NCI-H146 (cell line): ENCODE measurements at regions not wholly inside any gene's neighbourhood (a gene's known extent, or its start where the extent isn't known, plus 50 kb on each side); places are given as distances from the start of the nearest gene placed in this dataset.
A peak's percentile ranks its signal among the peaks of the same experiment; 100 is the strongest.
"Not testable (repeated sequence)": the region's sequence is repeated elsewhere in the genome, so short reads cannot be mapped to it uniquely, and the experiment has no call there.

Experiments
- DNase-seq: peaks from one replicate; lab custom pipeline; 2025; lab: John Stamatoyannopoulos, UW

DNA sequence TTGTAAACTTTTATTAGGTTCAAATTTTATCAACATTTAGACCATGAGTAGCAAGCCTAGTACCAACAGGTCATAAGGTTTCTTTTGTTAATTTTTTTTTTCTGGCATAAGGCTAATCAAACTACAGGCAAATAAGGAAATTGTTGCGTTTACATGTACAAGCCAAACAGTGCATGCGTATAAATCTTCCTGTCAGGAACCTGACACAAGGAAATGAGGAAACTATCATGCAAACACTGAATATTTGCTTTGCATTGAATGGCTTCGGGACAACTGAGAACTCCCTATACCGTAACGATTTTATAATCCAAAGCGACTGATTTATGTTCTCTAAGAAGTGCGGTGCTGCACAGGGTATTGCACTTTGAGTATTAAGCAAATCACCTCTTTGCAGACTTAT, 133.0 kb upstream of the TRPC4 start:
- peak; percentile 82 for DNase-seq

DNA sequence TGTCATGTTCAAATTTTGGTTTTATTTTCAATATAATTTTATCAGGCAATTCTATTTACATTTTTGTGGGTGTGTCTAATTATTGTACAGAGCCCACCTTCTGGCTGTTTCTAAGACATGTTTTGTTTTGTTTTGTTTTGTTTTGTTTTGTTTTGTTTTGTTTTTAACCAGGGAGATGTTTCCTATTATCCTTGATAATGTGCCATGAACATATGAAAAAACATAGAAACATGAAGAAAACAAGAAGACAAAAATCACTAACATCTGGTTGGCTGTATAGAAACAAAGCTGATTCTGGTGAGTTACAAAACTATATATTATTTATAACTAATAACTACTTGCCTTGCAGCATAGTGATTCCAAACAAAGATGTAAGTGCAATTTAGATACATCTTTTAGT, 128.1 kb upstream of the TRPC4 start:
- DNase-seq = no peak

DNA sequence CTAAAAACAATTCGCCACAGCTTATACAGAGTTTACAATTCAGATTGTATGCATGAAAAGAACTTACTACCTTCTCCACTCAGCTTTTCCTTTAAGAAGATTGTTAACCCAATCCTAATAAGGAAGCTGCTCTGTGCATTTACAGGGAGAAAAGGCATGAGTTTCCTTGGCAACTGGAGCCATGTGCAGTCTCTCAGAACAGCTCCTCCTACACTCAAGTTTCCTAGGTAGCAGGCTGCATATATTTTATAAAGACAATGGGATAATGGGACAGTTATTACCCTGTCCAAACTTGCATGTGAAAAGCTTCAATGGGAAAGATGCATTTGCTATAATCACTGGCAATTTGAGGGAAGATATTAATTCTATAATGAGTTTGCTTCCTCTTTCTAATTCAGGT, 125.5 kb upstream of the TRPC4 start:
- DNase-seq = peak; percentile 89

DNA sequence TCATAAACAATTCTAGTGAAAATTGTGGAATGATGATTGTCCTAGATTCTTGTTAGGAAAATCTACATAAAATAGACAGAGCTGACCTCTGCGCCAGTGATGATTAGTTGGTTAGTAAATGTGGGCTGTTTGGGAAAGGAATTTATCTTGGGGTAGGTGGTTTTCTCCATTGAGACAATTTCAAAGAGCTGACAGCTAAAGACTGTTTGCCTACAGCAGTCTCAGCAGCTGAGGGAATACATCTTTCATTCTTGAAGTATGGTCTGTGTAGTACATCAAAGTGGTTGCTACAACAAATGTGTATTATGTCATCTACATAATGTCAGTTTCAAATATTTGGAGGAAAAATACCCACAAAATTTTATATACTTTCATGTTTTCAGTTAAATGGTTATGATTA, 117.2 kb upstream of the TRPC4 start:
- no peak for DNase-seq

DNA sequence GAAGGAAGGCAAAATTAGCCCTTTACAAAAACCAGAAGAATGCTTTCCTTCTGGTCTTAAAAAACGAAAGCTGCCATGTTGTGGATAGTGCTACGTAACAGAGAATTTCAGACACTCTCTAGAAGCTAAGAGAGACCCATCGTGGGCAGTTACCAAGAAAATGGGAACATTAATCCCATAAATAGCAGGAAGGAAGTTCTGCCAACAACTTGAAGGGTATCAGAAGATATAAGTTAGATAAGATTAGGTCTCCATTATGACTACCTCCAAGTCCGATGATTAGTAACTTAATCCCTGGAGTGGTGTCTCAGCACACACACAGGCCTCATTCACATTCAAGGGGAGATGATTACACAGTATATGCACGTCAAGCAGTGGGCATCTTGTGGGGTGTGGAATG, 115.7 kb upstream of the TRPC4 start:
- no peak for DNase-seq

DNA sequence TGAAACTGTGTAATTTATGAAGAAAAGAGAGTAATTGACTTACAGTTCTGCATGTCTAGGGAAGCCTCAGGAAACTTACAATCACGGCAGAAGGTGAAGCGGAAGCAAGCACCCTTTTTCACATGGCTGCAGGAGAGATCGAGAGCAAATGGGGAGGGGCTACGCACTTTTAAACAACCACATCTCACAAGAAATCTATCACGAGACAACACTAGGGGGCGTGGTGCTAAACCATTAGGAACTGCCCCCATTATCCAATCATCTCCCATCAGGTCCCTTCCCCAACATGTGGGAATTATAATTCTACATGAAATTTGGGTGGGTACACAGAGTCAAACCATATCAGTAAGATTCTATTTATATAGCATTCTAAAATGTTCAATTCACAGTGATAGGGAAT, 114.8 kb upstream of the TRPC4 start:
- DNase-seq = no peak

DNA sequence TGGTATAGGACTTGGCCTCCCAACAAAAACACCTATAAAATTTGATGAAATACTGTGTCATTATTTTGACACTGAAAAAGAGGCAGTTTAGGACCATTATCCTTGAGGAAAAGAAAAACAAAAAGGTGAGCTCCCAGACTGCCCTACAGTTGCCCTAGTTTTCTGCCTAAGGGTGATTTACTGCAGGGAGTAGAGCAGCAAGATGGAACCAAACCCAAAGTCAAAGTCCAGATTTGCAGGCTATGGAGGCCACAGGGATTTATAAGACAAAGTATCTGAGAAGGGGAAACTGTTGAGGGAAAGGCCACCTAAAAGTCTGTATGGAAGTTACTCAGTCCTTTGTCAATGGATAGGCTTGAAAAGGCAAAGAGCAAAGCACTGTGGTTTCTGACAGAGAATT, 112.4 kb upstream of the TRPC4 start:
- no peak for DNase-seq

DNA sequence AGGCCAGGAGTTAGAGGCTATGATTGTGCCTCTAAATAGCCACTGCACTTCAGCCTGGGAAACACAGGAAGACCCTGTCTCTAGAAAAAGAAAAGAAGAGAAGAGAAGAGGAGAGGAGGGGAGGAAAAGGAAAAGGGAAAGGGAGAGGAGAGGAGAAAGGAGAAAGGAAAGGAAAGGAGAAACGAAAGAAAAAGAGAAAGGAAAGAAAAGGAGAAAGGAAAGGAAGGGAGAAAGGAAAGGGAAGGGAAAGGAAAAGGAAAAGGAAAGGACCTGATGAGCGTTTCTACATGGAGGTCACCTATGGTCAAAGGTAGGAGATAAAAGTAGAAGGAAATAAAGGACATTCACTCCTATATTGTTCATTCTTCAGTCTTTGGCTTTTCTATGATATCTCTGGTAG, 109.1 kb upstream of the TRPC4 start:
- no peak for DNase-seq

DNA sequence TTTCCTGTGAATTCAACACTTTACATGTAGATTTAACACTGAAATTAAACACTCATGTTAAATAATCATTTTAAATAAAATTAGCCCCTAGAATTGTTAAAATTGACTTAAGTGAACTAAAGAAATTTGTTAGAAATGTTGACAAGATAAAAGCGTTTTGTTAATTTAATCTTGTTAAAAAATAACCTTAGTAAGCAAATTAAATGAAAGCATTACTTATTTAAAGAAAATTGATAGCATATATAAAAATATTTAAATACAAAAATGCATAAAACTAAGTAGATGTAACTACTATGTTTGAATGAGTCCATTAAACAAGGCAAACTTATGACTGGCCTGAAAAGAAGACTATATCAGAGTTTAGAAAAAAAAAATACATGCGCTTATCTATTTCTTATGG, 99.0 kb upstream of the TRPC4 start:
- no peak for DNase-seq

DNA sequence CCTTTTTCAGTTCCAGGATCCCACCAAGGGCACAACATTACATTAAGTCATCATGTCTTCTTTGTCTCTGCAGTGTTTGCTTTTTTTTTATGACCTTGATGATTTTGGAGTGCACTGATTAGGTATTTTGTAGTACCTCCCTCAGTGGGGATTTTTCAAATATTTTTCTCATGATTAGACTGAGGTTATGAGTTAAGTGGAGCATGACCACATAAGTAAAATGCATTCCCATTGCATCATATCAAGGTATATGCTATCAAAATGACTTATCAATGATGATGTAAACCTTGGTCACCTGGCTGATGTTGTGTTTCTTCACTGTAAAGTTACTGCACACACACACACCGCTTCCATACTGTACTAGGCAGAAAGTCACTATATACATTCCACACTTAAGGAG, 96.7 kb upstream of the TRPC4 start:
- no peak for DNase-seq

DNA sequence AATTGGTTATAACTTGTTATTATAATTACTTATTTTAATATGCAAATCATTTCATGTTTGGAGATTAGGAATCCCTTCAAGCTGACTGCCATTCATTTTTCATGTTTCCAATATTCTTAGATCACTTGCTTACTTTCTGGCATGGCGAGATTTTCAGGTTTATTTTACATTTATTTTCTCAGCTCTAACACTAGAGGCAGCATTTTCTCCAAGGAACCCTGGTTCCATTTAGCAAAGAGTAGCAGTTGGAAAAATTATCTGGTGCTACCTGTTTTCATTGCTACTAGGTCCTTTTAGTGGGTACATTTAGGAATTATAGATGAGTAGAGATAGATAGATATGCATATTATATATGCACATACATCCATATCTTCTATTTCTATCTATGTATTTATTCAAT, 90.9 kb upstream of the TRPC4 start:
- DNase-seq = no peak

DNA sequence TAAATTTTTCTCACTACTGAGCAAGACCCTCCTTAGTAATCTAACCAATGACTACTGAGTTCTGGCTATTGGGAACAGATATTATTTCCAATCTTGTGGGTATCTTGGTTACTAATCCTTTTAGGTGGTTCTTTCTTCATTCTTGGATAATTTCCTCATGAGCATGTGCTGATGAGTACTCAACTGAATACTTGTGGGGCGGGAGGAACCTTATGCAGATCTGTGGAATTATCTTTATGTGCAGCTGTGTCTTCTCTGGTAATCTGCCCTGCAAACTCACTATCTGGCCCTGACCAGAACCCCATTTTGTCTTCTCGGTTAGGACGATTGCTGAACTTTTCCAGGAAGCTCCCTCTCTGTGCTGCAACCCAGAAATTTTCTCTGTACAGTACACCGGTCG, 89.7 kb upstream of the TRPC4 start:
- DNase-seq = no peak

DNA sequence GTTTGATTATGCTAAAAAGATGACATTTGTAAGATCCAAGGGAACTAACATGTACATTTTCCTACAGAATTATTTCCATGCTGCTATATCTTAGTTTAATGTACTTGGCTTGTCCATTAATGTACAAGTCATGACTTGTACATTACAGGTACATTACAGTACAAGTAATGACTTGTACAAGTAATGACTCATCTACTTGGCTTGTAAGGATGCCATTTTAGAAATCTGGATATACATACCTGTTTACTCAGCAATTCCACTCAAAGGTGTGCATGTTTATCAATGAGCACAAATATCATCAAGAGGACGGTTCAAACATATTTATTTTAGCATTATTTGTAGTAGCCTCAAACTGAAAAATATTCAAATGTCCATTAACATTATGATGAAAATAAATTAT, 87.0 kb upstream of the TRPC4 start:
- no peak for DNase-seq

DNA sequence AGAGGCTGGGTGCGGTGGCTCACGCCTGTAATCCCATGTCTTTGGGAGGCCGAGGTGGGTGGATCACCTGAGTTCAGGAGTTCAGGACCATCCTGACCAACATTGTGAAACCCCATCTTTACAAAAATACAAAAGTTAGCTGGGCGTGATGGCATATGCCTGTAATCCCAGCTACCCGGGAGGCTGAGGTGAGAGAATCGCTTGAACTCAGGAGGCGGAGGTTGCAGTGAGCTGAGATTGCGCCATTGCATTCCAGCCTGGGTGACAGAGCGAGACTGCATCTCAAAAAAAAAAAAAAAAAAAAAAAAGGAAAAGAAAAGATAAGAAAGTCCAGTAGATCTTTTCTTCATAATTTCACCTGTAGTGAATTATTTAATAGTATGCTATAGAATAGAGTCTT, 85.0 kb upstream of the TRPC4 start:
- not testable (repeated sequence) for DNase-seq

DNA sequence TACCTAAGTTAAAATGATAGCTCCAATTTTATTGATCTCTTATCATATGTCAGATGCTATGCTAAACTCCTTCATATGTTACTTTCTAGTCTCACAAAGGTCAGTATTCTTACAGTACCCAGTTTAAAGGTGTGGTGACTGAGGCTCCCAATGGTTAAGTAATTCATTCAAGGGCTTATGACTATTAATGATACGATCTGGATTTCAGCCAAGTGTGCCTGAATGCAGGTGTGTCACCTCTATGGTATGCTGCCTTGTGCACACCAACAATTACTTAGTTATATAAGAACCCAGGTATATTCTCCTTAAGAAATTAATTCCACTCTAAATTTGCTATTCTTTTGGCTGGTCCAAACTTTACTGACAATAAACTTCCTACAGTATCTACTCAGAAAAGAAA, 84.6 kb upstream of the TRPC4 start:
- no peak for DNase-seq

DNA sequence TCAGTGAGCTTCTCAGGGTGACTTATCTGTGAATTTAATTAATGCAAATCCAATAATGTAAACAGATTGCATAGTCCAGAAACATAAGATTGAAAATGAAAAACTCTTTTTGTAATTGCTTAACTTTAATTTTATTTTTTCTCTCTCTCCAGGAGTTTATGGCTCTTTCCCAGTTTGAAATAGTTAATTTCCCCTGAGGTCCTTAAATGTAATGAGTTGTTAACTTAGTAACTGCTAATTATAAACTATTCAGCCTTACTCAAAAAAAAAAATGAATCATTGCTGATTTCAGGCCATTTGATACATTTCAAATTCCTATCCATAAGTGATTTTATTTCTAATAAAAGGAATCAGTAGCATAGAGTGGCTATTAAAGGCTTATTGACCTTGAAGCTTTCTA, 84.1 kb upstream of the TRPC4 start:
- no peak for DNase-seq

DNA sequence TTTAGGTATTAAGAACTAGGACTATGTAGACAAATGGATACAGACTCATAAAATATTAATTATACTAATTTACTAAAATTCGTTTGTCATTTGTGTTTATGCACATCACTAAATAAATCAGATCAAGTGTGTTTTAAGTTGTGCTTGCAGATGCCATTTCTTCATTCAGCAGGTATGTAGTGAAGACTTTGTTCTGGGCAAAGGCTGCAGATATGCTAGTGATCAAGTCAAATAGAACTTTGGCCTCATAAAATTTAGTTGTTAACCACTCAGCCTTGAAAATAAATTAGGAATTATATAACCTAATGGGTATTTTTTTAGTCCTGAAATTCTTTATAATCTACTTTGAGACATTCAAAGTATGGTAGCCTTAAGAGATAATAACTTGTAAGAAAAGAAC, 80.4 kb upstream of the TRPC4 start:
- DNase-seq = no peak

DNA sequence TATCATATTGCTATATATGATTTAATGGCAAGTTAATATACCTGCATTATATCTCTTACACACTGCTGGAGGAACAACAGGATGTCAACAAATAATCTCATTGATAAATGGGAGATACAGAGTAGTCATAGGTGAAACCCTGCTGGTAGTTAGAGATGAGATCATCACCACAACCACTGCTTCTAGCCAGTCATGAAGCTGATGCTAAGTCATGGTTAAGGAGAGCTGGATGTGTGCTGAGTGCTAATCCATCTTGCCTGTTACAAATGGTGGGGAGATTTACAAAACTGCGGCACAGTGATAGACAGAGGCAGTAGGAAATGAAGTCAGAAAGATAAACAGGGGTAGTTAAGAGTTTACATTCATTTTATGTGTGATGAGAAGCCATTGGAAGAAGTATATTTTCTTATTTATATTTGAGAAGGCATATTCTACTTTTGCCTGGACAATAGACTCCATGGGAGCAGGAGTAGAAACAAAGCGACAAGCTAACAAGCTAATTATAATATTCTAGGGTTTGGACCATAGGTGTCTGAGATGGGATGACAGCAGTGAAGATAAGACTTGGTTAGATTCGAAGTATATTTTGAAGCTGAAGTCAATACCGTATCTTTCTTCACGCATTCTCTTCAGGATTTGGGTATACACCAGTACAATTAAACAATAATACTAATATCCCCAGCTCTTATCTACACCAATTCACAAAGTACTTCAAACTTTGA, 78.0 kb upstream of the TRPC4 start:
- no peak for DNase-seq

DNA sequence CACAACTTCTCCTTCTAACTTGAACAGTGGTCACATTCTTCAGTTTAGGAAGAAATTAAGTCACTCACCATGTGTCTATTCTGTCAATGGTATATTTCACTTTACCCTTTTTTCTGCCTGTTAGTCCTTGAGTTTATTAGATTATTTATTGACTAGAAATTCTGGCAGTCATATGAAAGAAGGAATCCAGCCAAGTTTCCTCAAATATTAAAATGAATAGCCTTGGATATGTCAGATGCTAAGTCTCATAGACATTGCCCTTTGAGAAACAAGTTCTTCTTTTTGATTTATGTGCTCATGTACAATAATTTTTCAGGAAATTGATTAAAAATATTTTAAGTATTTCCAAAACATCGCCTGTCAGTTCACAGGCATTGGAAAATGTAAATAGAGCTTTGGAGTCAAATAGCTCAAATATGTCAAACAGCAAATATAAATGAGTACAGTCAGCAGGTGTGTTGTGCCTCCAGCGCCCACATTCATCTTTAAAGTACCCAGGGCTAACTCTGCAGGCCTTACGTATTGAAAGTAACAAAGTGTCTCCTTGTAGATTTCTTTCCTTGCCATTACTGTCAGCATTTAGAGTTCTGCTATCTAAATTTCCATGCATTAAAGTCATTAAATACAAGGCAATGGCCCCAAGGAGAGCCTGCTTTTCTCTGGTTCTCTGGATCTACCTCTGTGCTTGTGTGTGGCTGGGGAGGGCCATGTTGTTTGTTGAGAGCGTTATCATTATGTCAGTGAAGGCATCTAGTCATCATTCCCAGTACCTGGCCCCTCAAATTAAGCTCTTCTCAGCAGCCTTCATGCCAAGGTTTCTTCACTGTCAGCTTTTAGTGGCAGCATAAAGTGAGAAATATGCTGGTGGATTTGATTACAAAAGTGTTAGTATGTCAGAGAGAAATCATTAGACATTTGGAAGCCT, 76.3 kb upstream of the TRPC4 start:
- DNase-seq = no peak

DNA sequence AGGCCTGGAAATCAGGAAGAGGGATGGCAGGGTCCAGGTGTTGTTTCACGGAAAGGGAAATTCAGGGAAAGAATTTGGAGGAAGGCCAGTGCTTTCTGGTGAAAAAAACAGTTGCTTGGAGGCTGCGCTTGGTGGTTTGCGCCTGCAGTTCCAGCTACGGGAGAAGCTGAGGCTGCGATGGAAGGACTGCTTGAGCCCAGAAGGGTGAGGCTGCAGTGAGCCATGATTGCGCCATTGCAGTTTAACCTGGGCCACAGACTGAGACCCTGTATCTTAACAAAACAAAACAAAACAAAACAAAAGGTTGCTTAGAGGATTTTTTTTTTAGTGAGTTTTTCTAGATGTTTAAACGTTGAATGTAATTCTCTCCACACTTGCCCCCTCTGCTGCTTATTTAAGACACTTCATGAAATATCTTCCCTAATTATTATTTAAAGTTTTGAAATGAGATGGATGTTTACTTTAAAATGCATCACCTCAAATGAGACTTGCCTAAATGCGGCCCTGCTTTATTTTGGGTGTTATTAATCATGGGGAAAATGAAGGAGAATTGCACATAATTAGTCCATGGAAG, 75.4 kb upstream of the TRPC4 start:
- no peak for DNase-seq

DNA sequence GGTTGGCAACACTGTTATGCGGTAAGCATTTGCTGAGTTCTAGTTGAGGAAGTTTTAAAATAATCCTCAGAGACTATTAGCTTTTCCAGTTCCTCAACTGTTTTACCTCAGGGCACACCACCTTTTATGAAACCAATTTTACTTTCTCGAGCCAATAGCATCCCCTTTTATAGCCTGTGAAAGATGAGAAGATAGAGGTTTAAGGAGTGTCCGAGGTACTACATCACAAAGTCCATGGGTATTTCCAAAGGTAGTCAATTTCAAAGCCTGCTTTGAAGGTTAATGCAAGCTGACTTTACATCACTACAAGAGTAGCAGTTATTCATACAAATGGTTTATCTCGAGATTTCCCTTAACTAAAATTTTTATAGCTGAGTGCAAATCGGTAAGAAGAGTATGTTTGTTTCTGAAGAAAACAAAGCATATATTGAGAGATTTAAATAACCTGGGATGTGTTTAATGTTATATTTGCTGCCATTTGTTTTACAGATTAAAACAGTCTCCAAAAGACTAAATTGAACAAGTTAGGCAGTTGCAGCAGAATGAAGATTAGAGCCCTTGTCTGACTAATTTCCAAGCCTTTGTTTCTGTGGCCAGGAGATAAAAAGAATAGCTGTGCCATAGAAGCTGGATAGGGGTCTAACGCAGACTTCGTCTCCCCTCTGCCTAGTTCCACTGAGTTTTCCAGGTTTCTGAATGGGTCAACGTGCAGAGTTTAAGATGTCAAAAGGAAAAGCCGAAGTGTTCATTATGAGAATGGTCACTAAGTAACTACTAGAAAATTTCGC, 74.7 kb upstream of the TRPC4 start:
- DNase-seq = no peak

DNA sequence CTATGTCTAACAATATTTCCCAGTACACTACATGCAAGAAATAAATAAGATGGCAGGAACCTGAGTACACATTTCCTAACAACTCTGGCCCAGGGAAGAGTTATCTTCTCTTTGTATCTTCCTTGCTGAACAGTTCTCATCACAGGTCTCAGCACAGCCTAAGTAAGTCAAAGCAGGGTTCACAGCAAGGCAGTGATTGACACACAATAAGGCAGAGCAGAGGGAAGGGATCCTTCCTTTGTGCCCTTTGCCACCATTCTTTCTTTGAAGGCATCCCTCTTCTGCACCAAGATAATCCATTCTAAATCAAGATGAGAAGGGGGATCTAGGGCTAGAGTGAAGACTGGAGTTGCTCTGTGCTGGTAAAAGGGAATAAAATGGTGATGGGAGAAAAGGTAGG, 73.4 kb upstream of the TRPC4 start:
- no peak for DNase-seq
